ENCODE measurements at regions not wholly inside any gene's neighbourhood (a gene's known extent, or its start where the extent isn't known, plus 50 kb on each side); places are given as distances from the start of the nearest gene placed in this dataset.

DNA sequence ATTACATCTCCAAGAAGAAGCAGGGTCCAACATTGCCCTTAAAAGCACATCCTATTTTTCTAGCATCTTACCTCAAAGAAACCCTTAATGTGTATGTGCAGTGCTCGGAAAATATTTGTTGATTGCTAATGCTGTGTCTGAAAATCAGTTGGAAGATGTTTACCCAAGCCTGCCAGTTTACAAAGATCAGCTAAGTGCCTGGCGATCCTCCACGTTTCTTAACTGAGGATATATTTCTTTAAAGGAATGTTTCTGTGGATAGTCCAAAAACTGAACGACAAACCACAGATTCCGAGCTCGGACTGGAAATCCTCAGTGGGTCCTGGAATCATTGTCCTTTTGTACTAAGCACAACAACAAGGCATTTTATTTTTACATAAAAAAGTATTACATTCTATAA is 595.7 kb upstream of the ARID1B start:
- Histone ChIP-seq H3K4me1 (ENCODE audit: insufficient read depth, poor library complexity, severe bottlenecking) (no peaks in the 10 kb centered on the region), H3K36me3 (ENCODE audit: low read depth) (no peaks in the 10 kb centered on the region), H3K27ac (ENCODE audit: poor library complexity, severe bottlenecking) (no peak overlapping the region), H3K27me3 (ENCODE audit: insufficient read depth, poor library complexity, severe bottlenecking) (no peaks in the 10 kb centered on the region), H3K9me3 (ENCODE audit: severe bottlenecking) (no peaks in the 10 kb centered on the region), H3K4me3 (ENCODE audit: severe bottlenecking) (no peak overlapping the region)
- DNase-seq (ENCODE audit: low spot score), result no peak
- no peak for ATAC-seq (ENCODE audit: low read depth)
- TF ChIP-seq, protein P1, sequence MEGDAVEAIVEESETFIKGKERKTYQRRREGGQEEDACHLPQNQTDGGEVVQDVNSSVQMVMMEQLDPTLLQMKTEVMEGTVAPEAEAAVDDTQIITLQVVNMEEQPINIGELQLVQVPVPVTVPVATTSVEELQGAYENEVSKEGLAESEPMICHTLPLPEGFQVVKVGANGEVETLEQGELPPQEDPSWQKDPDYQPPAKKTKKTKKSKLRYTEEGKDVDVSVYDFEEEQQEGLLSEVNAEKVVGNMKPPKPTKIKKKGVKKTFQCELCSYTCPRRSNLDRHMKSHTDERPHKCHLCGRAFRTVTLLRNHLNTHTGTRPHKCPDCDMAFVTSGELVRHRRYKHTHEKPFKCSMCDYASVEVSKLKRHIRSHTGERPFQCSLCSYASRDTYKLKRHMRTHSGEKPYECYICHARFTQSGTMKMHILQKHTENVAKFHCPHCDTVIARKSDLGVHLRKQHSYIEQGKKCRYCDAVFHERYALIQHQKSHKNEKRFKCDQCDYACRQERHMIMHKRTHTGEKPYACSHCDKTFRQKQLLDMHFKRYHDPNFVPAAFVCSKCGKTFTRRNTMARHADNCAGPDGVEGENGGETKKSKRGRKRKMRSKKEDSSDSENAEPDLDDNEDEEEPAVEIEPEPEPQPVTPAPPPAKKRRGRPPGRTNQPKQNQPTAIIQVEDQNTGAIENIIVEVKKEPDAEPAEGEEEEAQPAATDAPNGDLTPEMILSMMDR (IDR thresholded peaks at IDR 0.05; ENCODE audit: poor library complexity, severe bottlenecking), result no peak

DNA sequence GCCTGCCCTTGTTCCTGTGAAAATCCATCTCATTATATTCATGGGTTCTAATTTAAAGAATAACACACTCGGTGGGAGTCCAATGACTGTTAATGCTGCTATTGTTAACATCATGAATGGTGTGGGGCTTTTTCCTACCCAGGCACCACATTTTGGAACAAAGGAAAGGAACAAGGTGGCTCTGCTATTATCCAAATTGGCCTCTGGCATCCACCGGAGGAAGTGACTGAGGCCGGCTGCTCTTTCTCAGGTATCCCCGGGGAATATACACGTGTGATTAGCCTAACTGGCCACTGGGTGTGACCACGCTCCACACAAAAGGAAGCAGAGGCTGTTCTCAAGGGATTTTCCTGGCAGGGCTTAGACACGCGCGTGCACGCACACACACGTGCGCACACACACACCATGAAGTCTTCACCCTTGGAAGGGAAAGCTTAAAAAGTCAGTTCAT is 601.2 kb upstream of the ARID1B start:
- ATAC-seq (ENCODE audit: low read depth), result no peak

DNA sequence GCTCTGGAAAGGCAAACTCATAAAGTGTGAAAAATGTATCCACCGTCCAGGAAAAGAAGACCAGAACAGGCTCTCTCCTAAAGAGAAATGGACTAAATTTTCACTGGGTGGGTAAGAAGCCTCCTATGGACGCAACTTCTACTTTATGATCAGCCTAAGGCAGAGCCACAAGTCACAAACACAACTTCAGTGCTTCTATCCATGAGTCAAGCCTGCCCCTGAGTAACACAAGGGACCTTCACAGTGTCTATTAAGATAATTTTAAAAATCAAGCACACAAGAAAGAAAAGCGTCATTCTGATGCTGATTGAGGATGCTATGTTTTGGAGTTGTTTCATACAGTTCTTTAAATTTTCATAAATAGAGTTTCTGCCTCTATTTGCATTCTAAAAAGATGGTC is 601.7 kb upstream of the ARID1B start:
- Histone ChIP-seq H3K27me3 (ENCODE audit: insufficient read depth, poor library complexity, severe bottlenecking) (no peaks in the 10 kb centered on the region), H3K9me3 (ENCODE audit: severe bottlenecking) (no peaks in the 10 kb centered on the region), H3K4me1 (ENCODE audit: insufficient read depth, poor library complexity, severe bottlenecking) (no peaks in the 10 kb centered on the region), H3K36me3 (ENCODE audit: low read depth) (no peaks in the 10 kb centered on the region), H3K27ac (ENCODE audit: poor library complexity, severe bottlenecking) (no peak overlapping the region), H3K4me3 (ENCODE audit: severe bottlenecking) (no peak overlapping the region)
- ATAC-seq (ENCODE audit: low read depth), result no peak
- TF ChIP-seq, protein P1 (IDR thresholded peaks at IDR 0.05; ENCODE audit: poor library complexity, severe bottlenecking), result no peak
- no peak for DNase-seq (ENCODE audit: low spot score)

More for the DNA sequence above, 601.2 kb upstream of the ARID1B start:
- TF ChIP-seq, protein P1 (IDR thresholded peaks at IDR 0.05; ENCODE audit: poor library complexity, severe bottlenecking), result peak; percentile 9
- no peaks in the 10 kb centered on the region for H3K36me3 ChIP-seq (ENCODE audit: low read depth)
- no peak overlapping the region for H3K27ac ChIP-seq (ENCODE audit: poor library complexity, severe bottlenecking)
- DNase-seq (ENCODE audit: low spot score), result no peak
- no peaks in the 10 kb centered on the region for H3K27me3 ChIP-seq (ENCODE audit: insufficient read depth, poor library complexity, severe bottlenecking)
- no peak overlapping the region for H3K4me3 ChIP-seq (ENCODE audit: severe bottlenecking)
- no peaks in the 10 kb centered on the region for H3K4me1 ChIP-seq (ENCODE audit: insufficient read depth, poor library complexity, severe bottlenecking)
- H3K9me3 ChIP-seq (ENCODE audit: severe bottlenecking), result no peaks in the 10 kb centered on the region

DNA sequence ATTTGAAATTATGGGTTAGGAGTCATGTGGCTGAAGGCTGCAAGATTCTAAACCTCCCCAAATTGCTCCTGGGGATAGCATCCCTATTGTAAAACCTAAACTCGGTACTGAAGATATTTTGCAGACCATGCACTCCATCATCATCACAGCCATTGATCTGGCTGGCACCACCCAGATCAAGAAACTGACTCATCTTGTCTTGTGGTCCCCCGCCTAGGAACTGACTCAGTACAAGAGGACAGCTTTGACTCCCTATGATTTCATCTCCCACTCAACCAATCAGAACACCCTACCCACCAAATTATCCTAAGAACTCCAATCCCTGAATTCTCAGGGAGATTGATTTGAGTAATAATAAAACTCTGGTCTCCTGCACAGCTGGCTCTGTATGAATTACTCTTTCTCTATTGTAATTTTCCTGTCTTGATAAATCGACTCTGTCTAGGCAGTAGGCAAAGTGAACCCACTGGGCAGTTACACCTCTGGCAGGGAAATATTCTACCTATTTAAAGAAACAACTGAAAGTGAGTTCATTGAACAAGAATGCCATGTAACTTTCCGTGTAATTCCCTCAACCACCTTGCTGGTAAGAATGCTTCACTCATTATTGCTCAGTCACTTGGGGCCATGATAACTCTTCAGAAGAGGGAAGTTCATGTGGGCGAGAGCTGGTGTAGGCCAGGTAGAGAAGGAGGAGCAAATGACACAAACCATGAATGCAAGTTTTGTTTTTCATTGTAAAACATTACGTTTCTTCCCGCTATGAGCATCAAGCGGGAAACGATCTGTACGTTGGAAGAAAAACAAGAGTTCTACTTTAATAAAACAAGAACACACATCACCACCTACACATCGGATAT is 602.9 kb upstream of the ARID1B start:
- H3K4me3 ChIP-seq (ENCODE audit: severe bottlenecking), result no peak overlapping the region
- TF ChIP-seq, protein P1 (IDR thresholded peaks at IDR 0.05; ENCODE audit: poor library complexity, severe bottlenecking), result no peak
- H3K9me3 ChIP-seq (ENCODE audit: severe bottlenecking), result no peaks in the 10 kb centered on the region
- no peaks in the 10 kb centered on the region for H3K27me3 ChIP-seq (ENCODE audit: insufficient read depth, poor library complexity, severe bottlenecking)
- H3K36me3 ChIP-seq (ENCODE audit: low read depth), result no peaks in the 10 kb centered on the region
- no peak overlapping the region for H3K27ac ChIP-seq (ENCODE audit: poor library complexity, severe bottlenecking)
- DNase-seq (ENCODE audit: low spot score) (no peak), ATAC-seq (ENCODE audit: low read depth) (no peak)
- no peaks in the 10 kb centered on the region for H3K4me1 ChIP-seq (ENCODE audit: insufficient read depth, poor library complexity, severe bottlenecking)

DNA sequence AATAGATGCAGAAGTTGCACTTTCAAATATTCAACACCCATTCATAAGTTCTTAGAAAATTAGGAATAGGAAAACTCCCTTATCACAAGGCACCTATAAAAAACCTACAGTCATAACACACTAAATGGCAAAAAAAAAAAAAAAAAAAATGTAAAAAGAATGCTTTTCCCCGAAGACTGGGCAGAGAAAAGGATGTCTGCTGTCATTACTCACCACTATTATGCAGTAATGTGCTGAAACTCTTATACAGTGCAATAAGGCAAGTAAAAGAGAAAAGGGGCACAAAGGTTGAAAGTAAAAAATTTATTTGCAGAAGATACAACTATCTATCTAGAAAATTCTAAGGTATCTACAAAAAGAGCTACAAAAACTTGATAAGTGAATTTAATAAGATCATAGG is 607.8 kb upstream of the ARID1B start:
- TF ChIP-seq, protein P1 (IDR thresholded peaks at IDR 0.05; ENCODE audit: poor library complexity, severe bottlenecking), result no peak
- DNase-seq (ENCODE audit: low spot score), result no peak
- ATAC-seq (ENCODE audit: low read depth), result no peak
- Histone ChIP-seq H3K4me1 (ENCODE audit: insufficient read depth, poor library complexity, severe bottlenecking) (no peaks in the 10 kb centered on the region), H3K27ac (ENCODE audit: poor library complexity, severe bottlenecking) (no peak overlapping the region), H3K27me3 (ENCODE audit: insufficient read depth, poor library complexity, severe bottlenecking) (no peaks in the 10 kb centered on the region), H3K36me3 (ENCODE audit: low read depth) (no peaks in the 10 kb centered on the region), H3K4me3 (ENCODE audit: severe bottlenecking) (no peak overlapping the region), H3K9me3 (ENCODE audit: severe bottlenecking) (no peaks in the 10 kb centered on the region)

Measured in RWPE2 (cell line).